Glutamatergic neuron (in vitro differentiated cells): ENCODE measurements at regions not wholly inside any gene's neighbourhood (a gene's known extent, or its start where the extent isn't known, plus 50 kb on each side); places are given as distances from the start of the nearest gene placed in this dataset.

ENCODE experiments used
- DNase-seq: peaks from one replicate; pipeline ENCODE4 v3.0.0; 2022
- H3K27ac Mint-ChIP-seq: one replicate; pipeline ENCODE4 v1.8.0; 2020; ENCODE audit warnings: mild to moderate bottlenecking, mixed read lengths, inconsistent platforms; ENCODE audit not compliant: unreplicated experiment
- H3K27me3 Mint-ChIP-seq: one replicate; pipeline ENCODE4 v1.8.0; 2020; ENCODE audit warnings: mild to moderate bottlenecking, moderate library complexity, mixed read lengths, inconsistent platforms; ENCODE audit not compliant: unreplicated experiment
- H3K36me3 Mint-ChIP-seq: one replicate; pipeline ENCODE4 v1.8.0; 2020; ENCODE audit warnings: mild to moderate bottlenecking, mixed read lengths, inconsistent platforms; ENCODE audit not compliant: unreplicated experiment
- H3K4me1 Mint-ChIP-seq: one replicate; pipeline ENCODE4 v1.8.0; 2020; ENCODE audit warnings: mild to moderate bottlenecking, low read depth, mixed read lengths, inconsistent platforms; ENCODE audit not compliant: unreplicated experiment
- H3K4me3 Mint-ChIP-seq: one replicate; pipeline ENCODE4 v1.8.0; 2020; ENCODE audit warnings: mild to moderate bottlenecking, mixed read lengths, inconsistent platforms; ENCODE audit not compliant: unreplicated experiment
- H3K9me3 Mint-ChIP-seq: one replicate; pipeline ENCODE4 v1.8.0; 2020; ENCODE audit warnings: mild to moderate bottlenecking, moderate library complexity, mixed read lengths, inconsistent platforms; ENCODE audit not compliant: unreplicated experiment
- CTCF ChIP-seq: fragments of 200-600 bp; sonication (generic); IDR thresholded peaks from one replicate; pipeline ENCODE4 v1.5.0; 2021; ENCODE audit not compliant: partially characterized antibody, unreplicated experiment

- Mint-ChIP-seq H3K27me3 (peaks cover 14% of the 10 kb centered on the region), H3K4me1 (peaks cover 45% of the 10 kb centered on the region), H3K27ac (peak overlapping the region; percentile 71), H3K4me3 (no peak overlapping the region), H3K36me3 (no peaks in the 10 kb centered on the region), H3K9me3 (peaks cover 25% of the 10 kb centered on the region)
- no peak for TF ChIP-seq CTCF
- no peak for DNase-seq
These were observed 56.5 kb upstream of the DLK1 start for GRCh38 chr14:100670017-100670752.

- Mint-ChIP-seq H3K4me1 (peaks cover 48% of the 10 kb centered on the region), H3K27me3 (peaks cover 14% of the 10 kb centered on the region), H3K36me3 (no peaks in the 10 kb centered on the region), H3K4me3 (no peak overlapping the region), H3K27ac (no peak overlapping the region), H3K9me3 (peaks cover 25% of the 10 kb centered on the region)
- no peak for TF ChIP-seq CTCF
- DNase-seq = no peak
These were observed 56.0 kb upstream of the DLK1 start for GRCh38 chr14:100670753-100671049.

DNA sequence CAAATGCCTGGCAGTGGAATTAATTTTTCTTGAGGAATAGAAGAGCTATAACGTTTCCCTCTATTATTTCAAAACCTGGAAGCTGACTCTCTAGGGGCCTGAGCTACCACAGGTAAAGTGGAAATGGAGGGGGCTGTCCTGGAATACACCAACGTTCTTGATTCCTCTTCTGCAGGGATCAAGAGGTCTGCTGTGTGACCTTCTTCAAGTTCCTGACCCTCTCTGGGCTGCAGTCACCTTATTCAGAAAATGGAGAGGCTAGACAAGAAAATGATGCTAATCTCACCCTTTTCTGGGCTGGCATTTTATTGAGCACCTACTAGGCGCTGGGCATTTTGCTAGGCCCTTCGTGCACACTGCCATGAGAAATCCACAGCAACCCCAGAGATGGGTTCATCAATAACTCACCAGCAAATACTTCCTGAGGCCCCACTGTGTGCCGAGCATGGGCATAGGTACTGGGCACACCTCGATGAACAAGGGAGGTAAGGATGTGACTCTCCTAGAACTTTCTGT is 55.2 kb upstream of the DLK1 start:
- DNase-seq = no peak
- H3K27me3 Mint-ChIP-seq = peaks cover 14% of the 10 kb centered on the region
- H3K9me3 Mint-ChIP-seq = peaks cover 24% of the 10 kb centered on the region
- H3K27ac Mint-ChIP-seq = peak overlapping the region; percentile 57
- peaks cover 52% of the 10 kb centered on the region for H3K4me1 Mint-ChIP-seq
- peak overlapping the region; percentile 25 for H3K4me3 Mint-ChIP-seq
- TF ChIP-seq CTCF = no peak
- H3K36me3 Mint-ChIP-seq = no peaks in the 10 kb centered on the region

DNA sequence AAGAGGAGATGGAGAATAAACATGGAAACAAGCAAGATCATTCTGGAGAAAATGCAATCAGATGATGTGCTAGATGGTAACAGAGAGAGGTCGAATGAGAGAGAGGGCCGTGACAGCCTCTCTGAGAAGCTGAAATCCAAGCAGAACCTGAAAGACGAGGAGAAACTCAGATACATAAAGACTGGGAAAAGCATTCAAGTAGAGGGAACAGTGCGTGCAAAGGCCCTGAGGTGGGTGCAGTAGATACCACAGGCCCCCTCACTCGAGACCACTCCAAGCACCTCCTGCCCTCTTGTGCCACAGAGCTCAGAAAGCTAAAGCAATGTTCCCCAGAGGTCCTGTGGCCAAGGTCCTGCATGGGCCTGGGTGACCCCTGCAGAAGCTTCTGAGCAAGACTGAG is 54.8 kb upstream of the DLK1 start:
- Mint-ChIP-seq H3K4me1 (peaks cover 55% of the 10 kb centered on the region), H3K4me3 (peak overlapping the region; percentile 25), H3K27me3 (peaks cover 14% of the 10 kb centered on the region)

More for the DNA sequence above, 54.8 kb upstream of the DLK1 start:
- H3K27ac Mint-ChIP-seq = peak overlapping the region; percentile 57
- no peaks in the 10 kb centered on the region for H3K36me3 Mint-ChIP-seq
- no peak for DNase-seq
- H3K9me3 Mint-ChIP-seq = peaks cover 24% of the 10 kb centered on the region
- TF ChIP-seq CTCF = no peak
